Common myeloid progenitor, CD34-positive (primary cell): ENCODE measurements at regions not wholly inside any gene's neighbourhood (a gene's known extent, or its start where the extent isn't known, plus 50 kb on each side); places are given as distances from the start of the nearest gene placed in this dataset.

Experiments used
- CTCF ChIA-PET: fragments of 350-600 bp; sonication (Branson Sonifier 250); formaldehyde crosslinking; loops from one replicate; lab custom pipeline; 2021; ENCODE audit warnings: antibody characterized with exemption; lab: Charles Lee
- POLR2A ChIA-PET: fragments of 350-600 bp; sonication (Branson Sonifier 250); formaldehyde crosslinking; loops from one replicate; lab custom pipeline; 2021; ENCODE audit warnings: antibody characterized with exemption; lab: Charles Lee
- DNase-seq, 3 donors: peaks; one replicate each; pipeline versions ENCODE4 v3.0.0 to v3.0.0-alpha.2; 2013
- H3K27ac ChIP-seq, 2 experiments: 1 replicate in 1 of 2; 2 replicates in 1 of 2; pipeline ENCODE4 v1.7.0; 2013; ENCODE audit warnings: inconsistent platforms in 2 of 2, low read length in 2 of 2, mild to moderate bottlenecking in 2 of 2, low read depth in 1 of 2, moderate library complexity in 1 of 2; ENCODE audit not compliant: severe bottlenecking in 2 of 2, insufficient read depth in 1 of 2, poor library complexity in 1 of 2
- H3K27me3 ChIP-seq, 5 experiments: replicated peaks in 2 of 5; 1 replicate in 3 of 5; 2 replicates in 2 of 5; pipeline versions ENCODE4 v1.6.1 to v1.7.0; 2013; ENCODE audit warnings: low read length in 4 of 5, mild to moderate bottlenecking in 2 of 5, moderate library complexity in 2 of 5, inconsistent platforms in 1 of 5; ENCODE audit not compliant: insufficient read depth in 5 of 5, control insufficient read depth in 4 of 5
- H3K36me3 ChIP-seq, 4 experiments: 1 replicate in 2 of 4; 2 replicates in 2 of 4; pipeline versions ENCODE4 v1.6.1 to v1.7.0; 2013; ENCODE audit warnings: low read length in 3 of 4, control low read depth in 1 of 4, mild to moderate bottlenecking in 1 of 4; ENCODE audit not compliant: control insufficient read depth in 4 of 4, insufficient read depth in 4 of 4
- H3K4me1 ChIP-seq, 4 experiments: 1 replicate in 3 of 4; 2 replicates in 1 of 4; pipeline versions ENCODE4 v1.6.1 to v1.7.1; 2013; ENCODE audit warnings: low read length in 3 of 4, mild to moderate bottlenecking in 3 of 4, control low read depth in 1 of 4, inconsistent platforms in 1 of 4, moderate library complexity in 1 of 4; ENCODE audit not compliant: control insufficient read depth in 4 of 4, insufficient read depth in 4 of 4; ENCODE audit errors: control extremely low read depth in 1 of 4
- H3K4me3 ChIP-seq, 7 experiments: 1 replicate in 4 of 7; 2 replicates in 3 of 7; pipeline versions ENCODE4 v1.5.1 to v1.7.0; 2013; ENCODE audit warnings: mild to moderate bottlenecking in 7 of 7, low read length in 6 of 7, moderate library complexity in 6 of 7, inconsistent platforms in 2 of 7, low read depth in 2 of 7, control low read depth in 1 of 7; ENCODE audit not compliant: insufficient read depth in 4 of 7, control insufficient read depth in 1 of 7; ENCODE audit errors: extremely low read depth in 1 of 7
- H3K9me3 ChIP-seq, 5 experiments: 1 replicate in 4 of 5; 2 replicates in 1 of 5; pipeline versions ENCODE4 v1.6.1 to v1.7.1; 2013; ENCODE audit warnings: low read length in 4 of 5, mild to moderate bottlenecking in 2 of 5, inconsistent platforms in 1 of 5, low read depth in 1 of 5, moderate library complexity in 1 of 5; ENCODE audit not compliant: control insufficient read depth in 4 of 5, insufficient read depth in 2 of 5; ENCODE audit errors: control extremely low read depth in 1 of 5
- WGBS: methylation state at CpG from one replicate; pipeline ENCODE4 v1.1.5; 2013; ENCODE audit not compliant: insufficient coverage; 5-methylcytosine and 5-hydroxymethylcytosine counted together

DNA sequence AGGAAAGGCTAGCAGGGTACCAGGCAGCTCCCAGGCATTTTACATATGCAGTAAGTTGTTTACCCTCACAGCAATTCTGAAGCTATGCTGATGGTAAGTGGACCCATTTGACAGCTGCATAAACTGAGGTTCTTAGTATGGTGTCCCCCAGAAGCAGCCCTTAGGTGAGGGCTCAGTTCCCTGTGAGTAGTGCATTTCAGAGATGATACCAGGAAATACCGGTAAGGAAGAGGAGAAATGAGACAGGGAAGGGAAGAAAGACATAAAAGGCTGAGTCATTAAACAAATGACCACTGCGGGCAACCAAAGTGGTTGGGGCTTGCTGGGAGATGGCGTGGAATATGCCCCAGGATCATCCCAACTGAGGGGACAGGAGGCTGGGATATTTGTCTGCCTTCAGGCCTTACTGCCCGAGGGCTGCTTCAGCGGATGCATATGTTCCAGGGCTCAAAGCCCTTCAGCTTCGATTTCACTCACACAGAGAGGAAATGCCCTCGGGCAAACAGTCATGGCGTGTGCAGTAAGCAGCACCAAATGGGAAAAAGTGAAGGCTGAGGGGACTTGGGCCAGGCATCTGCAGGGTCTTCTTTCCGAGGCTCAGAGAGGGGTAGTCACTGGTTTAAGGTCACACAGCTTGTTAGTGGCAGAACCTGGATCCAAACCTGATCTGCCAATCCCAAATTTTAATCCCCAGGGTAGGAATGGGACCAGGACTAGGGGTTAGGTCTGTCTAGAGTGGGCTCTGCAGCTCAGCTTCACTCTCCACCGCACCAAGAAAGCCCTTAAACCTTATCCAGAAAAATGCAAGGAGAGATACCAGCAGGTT, 133.7 kb upstream of the RUNX3 start:
- no peak overlapping the region for H3K4me3 ChIP-seq
- 91% methylated on average over 10 of the region's 10 CpGs for WGBS
- ChIA-PET POLR2A (interaction anchor here (0.6 to 0.7 kb wide), 2 partner anchors 55 to 645 kb away, joined by 3 to 4 read pairs; no protein-coding TSS in a partner anchor), CTCF (interaction anchor here (0.8 to 1.3 kb wide), 3 partner anchors 17 to 38 kb away, joined by 3 read pairs; no protein-coding TSS in a partner anchor)
- peaks cover 0 to 38% (median 2%) of the 10 kb centered on the region in 4 experiments for H3K4me1 ChIP-seq
- H3K27ac ChIP-seq = no peak overlapping the region
- H3K27me3 ChIP-seq = no peaks in the 10 kb centered on the region
- no peaks in the 10 kb centered on the region for H3K36me3 ChIP-seq
- no peaks in the 10 kb centered on the region for H3K9me3 ChIP-seq
- no peak for DNase-seq

DNA sequence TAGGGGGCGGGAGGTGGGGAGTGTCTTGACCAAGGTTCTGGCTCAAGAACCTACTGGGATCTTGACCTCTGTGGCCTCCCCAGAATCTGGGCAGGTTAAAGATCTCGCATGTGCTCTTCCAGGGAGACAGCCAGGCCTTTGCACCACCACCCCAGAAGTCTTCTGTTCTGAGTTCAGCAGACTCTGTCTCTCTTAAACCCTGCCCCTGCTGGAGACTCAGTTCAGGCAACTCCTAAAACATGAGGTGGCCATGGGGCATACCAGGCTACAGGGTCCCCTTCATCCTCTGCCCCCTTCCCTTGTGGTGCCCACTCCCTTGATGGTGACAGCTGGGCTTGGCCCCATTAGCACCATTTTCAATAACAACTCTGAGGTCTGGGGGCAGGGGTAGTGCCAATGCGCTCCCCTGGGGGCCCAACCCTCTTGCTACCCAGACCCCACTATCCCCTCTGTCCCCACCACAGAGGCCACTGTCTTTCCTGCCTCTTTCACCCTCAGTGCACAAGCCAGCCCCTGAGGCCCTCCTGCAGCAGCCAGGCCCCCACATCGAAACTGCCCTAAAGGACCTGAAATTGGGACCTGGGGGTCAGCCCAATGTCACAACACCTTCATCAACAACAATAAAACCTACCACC, 132.7 kb upstream of the RUNX3 start:
- CTCF ChIA-PET = interaction anchor here (1.4 kb wide), 1 partner anchor 20 kb away, joined by 4 read pairs; no protein-coding TSS in a partner anchor

DNA sequence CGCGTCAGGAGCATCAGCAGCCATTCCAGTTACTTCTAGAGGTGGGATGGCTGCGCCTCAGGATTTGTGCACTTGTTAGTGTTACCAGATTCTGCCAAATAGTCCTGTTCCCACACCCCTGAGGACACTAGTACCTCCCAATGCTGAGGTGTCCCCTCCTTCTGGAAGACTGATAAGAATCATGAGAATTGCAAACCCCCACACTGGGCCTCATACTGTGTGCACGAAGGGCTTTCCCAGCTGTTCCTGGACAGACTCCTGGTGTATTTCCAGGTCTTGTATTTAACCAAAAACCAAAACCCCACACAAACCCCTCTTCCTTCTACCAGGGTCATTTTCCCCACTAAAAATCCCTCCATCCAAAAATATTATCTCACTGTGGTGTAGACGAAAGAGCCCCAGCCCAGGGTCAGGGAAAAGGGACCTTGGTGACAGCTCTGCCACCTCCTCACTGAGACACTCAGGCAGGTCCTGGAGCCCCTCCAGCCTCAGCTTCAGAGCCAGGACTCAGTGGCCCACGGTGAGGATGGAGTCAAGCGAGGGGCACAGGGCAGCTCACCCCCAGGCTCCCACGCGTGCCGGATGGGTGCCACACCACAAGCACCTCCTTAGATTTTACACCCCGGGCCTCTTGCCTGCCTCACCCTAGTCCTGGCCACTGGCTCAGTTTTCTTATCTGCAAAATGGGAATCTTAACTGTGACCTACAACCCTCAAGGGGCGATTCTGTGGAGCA, 131.4 kb upstream of the RUNX3 start:
- Histone ChIP-seq H3K4me1 (peaks cover 0 to 36% (median 2%) of the 10 kb centered on the region in 4 experiments), H3K4me3 (no peak overlapping the region), H3K27ac (no peak overlapping the region), H3K36me3 (no peaks in the 10 kb centered on the region), H3K27me3 (no peaks in the 10 kb centered on the region), H3K9me3 (no peaks in the 10 kb centered on the region)
- CTCF ChIA-PET = interaction anchor here (1.4 kb wide), 1 partner anchor 19 kb away, joined by 4 read pairs; no protein-coding TSS in a partner anchor
- POLR2A ChIA-PET = no interaction called here
- DNase-seq = no peak
- WGBS = over 99% methylated on average over 10 of the region's 12 CpGs

More for the DNA sequence above, 132.7 kb upstream of the RUNX3 start:
- Histone ChIP-seq H3K27me3 (no peaks in the 10 kb centered on the region), H3K36me3 (no peaks in the 10 kb centered on the region), H3K27ac (no peak overlapping the region), H3K9me3 (no peaks in the 10 kb centered on the region), H3K4me3 (no peak overlapping the region), H3K4me1 (peaks cover 0 to 38% (median 2%) of the 10 kb centered on the region in 4 experiments)
- no peak for DNase-seq
- WGBS = 96% methylated on average over 4 of the region's 4 CpGs
- POLR2A ChIA-PET = no interaction called here

DNA sequence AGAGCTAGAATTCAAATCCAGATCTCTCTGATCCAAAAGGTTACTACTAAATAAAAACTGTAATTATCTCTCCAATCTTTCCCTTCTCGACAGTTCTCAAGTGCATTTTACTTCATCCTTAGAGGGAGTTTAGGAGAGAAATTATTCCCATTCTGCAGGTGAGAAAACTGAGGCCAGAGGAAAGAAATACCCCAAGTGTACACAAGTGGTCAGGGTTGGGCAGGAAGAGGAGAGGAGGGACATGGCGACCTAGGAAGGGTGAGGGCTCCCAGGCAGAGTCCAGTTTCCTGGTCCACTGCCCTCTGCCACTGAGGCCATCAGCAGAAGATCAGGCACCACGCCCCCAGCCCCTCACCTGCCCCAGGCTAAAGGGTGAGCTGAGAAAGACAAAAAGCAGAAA, 127.1 kb upstream of the RUNX3 start:
- no peak for DNase-seq
- CTCF ChIA-PET = no interaction called here

DNA sequence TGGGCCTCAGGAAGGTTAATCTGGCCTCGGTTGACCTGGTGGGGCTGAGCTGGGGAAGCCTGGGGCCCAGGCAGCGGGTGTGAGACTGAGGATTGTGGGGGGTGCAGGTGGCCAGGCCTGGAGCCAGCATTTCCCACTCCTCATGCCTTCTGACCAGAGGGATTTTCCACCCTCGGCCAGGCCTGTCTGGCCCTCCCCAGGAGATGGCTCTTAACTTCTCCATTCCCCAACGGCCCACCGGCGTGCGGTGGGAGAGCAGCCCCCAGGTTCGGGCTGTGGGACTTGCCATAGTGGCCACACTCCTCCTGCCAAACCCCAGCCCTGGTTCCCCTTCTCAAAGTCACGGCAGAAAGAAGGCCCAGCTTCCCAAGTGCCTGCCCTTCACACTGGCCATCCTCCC, 126.5 kb upstream of the RUNX3 start:
- WGBS = 94% methylated on average over 8 of the region's 9 CpGs
- Histone ChIP-seq H3K36me3 (no peaks in the 10 kb centered on the region), H3K9me3 (no peaks in the 10 kb centered on the region), H3K27me3 (no peaks in the 10 kb centered on the region), H3K27ac (no peak overlapping the region), H3K4me3 (no peak overlapping the region), H3K4me1 (peaks cover 0 to 24% (median 7%) of the 10 kb centered on the region in 4 experiments)
- ChIA-PET POLR2A (no interaction called here), CTCF (interaction anchor here (0.7 kb wide), 1 partner anchor 57 kb away, joined by 3 read pairs; no protein-coding TSS in a partner anchor)
- no peak for DNase-seq

More for the DNA sequence above, 127.1 kb upstream of the RUNX3 start:
- H3K27ac ChIP-seq = no peak overlapping the region
- no peaks in the 10 kb centered on the region for H3K27me3 ChIP-seq
- no peaks in the 10 kb centered on the region for H3K9me3 ChIP-seq
- WGBS = 89% methylated on average over 1 of the region's 3 CpGs
- H3K4me1 ChIP-seq = peaks cover 0 to 23% (median 7%) of the 10 kb centered on the region in 4 experiments
- H3K36me3 ChIP-seq = no peaks in the 10 kb centered on the region
- no peak overlapping the region for H3K4me3 ChIP-seq
- POLR2A ChIA-PET = no interaction called here

DNA sequence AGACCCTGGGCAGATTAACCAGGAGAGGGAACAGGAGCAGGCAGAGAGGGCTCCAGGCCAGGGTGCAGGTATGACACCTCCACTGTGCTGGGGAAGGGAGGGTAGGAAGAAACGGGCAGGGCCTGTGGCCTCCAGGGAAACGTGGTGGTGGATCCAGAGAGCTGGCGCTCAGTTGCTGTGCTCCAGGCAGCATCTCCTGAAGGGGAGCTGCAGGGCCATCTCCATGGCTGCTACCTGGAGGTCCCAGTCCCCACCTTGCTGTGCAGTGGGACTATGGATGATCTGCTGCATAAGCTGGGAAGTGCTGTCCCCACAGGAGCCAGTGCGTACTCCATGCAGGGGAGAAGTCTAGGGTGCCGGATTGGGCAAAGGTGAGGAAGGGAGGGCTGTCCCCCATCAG, 125.9 kb upstream of the RUNX3 start:
- no peak overlapping the region for H3K4me3 ChIP-seq
- DNase-seq = no peak
- H3K27me3 ChIP-seq = no peaks in the 10 kb centered on the region
- H3K9me3 ChIP-seq = no peaks in the 10 kb centered on the region
- ChIA-PET POLR2A (no interaction called here), CTCF (interaction anchor here (0.7 kb wide), 1 partner anchor 56 kb away, joined by 3 read pairs; no protein-coding TSS in a partner anchor)
- 98% methylated on average over 4 of the region's 5 CpGs for WGBS
- H3K36me3 ChIP-seq = no peaks in the 10 kb centered on the region
- H3K4me1 ChIP-seq = peaks cover 0 to 29% (median 7%) of the 10 kb centered on the region in 4 experiments
- H3K27ac ChIP-seq = no peak overlapping the region
